G401 (cell line): ENCODE measurements at regions not wholly inside any gene's neighbourhood (a gene's known extent, or its start where the extent isn't known, plus 50 kb on each side); places are given as distances from the start of the nearest gene placed in this dataset.
"Not testable (repeated sequence)": the region's sequence is repeated elsewhere in the genome, so short reads cannot be mapped to it uniquely, and the experiment has no call there.

Experiments used
- DNase-seq: peaks from one replicate; pipeline ENCODE4 v3.0.0-alpha.2; 2015; ENCODE audit warnings: low spot score
- in situ Hi-C: cut with HindIII; loops from 2 replicates; pipeline ENCODE4 v1.10.0; 2016; ENCODE audit warnings: low sequenced_read_pairs, mixed read lengths

DNA sequence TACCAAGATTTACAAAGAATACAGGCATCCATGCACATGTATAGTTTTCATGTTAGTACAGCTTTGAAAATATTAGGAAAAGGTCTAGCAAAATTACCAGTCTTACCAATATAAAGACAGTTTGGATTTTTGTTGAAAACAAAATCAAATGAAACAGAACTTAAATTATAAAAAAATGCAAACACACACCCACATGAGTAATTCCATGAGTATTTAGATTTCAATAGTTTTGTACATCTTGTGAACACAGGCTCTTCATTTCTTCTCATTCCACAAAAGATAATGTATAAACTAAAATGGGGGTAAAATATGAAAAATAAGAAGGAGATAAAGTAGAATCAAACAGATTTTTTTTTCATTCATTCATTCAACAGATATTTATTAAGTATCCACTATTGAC, 682.2 kb upstream of the ANKRD30A start:
- in situ Hi-C loops: no loop called here
- no peak for DNase-seq

DNA sequence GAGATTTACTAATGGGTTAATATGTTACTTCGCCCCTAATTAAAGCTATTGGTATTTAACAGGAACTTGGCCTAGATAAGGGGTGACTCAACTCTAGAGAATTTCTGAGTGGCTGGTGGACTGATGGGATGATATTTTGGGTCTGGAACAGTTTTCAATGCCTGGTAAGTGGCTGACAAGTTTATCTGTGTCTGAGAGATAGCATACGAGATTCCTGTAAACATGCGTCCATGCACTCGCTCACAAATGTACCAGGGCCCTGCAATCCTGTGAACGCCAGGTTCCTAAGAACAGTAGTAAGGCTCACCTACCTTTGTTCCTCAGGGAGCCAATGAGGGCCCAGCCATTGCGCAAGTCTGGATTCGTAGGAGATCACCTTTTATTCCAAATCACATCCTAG, 683.8 kb upstream of the ANKRD30A start:
- in situ Hi-C loops: no loop called here
- no peak for DNase-seq

- no peak for DNase-seq
- in situ Hi-C loops: no loop called here
Measured at GRCh38 chr10:36440539-36440938, 684.9 kb upstream of the ANKRD30A start.

GRCh38 chr10:36437367-36437766, 688.0 kb upstream of the ANKRD30A start:
- in situ Hi-C loops: no loop called here
- no peak for DNase-seq

DNA sequence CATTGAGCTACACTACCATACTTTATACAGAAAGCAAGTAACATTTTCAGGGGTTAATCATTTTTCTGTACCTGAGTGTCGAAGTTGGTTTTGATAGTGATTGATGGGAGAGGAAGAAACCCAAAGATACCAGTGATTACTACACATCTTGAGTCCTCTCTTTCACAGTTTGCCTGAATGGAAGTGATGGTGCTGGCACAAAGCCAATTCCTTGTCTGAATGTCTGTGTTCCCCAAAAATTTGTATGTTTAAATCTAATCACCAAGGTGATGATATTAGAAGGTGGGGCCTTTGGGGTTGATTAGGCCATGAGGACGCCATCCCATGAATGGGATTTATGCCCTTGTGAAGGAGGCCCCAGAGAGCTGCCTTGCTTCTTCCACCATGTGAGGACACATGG, 696.9 kb upstream of the ANKRD30A start:
- in situ Hi-C loops: no loop called here
- no peak for DNase-seq

- DNase-seq: no peak
- in situ Hi-C loops: no loop called here
Measured at GRCh38 chr10:36425131-36425797, 700.1 kb upstream of the ANKRD30A start.

DNA sequence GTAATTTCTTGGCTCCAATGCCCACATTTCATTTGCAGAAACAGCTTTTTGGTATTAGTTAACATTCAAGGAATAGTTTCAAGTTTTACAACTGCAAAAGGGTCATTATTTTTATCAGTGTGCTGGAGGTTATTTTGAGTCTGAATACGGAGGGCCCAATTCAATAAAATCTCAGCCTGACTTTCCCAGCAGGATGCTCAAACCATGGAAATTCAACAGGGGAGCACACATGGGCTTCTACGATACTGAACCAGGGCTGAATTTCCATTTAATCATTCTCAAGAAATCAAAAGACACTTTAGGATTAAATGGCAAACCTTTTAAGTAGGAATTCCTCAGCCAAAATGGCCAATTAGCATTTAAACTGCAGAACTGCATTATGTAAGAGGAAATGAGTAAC, 700.9 kb upstream of the ANKRD30A start:
- in situ Hi-C loops: no loop called here
- DNase-seq: no peak

GRCh38 chr10:36423821-36424248, 701.6 kb upstream of the ANKRD30A start:
- no peak for DNase-seq
- in situ Hi-C loops: no loop called here

DNA sequence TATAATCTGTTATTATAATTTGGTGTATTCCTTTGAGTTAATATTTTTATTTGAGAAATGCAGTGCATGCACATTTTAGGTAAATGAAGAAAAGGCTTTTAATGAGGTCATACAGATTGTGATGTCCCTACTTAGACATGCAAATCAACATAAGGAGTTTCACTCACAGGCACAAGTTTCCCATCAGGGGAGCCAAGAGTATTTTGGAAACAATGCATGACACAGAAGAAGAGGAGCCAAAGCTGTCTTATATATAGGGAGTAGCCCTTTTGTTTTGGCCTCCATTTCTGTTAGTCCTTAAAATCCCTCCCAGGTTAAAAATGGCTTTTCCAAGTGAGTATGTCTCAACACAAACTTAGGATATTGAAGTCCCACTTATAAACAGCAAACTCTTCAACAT, 703.4 kb upstream of the ANKRD30A start:
- DNase-seq: no peak
- in situ Hi-C loops: no loop called here

- no peak for DNase-seq
- in situ Hi-C loops: no loop called here
Measured at GRCh38 chr10:36416513-36416912, 708.9 kb upstream of the ANKRD30A start.

DNA sequence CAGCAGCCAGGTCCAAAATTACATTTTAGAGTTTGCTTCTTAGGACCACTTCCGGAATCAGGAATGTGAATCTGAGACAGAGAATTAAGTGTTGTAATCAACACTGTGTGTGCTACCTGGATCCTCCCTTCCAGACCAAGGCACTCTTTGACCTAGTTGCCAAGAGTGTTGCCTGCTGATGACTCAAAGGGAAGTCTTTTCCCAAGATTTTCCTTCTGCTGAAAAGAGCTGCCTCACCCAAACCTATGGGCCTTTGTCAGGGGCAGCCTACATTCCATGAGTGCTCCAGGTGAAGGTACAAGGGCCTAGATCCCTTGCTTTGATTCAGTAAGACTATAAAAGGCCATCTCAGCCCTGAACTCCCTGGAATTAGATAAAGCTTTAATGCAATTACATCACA, 712.5 kb upstream of the ANKRD30A start:
- in situ Hi-C loops: no loop called here
- DNase-seq: no peak

DNA sequence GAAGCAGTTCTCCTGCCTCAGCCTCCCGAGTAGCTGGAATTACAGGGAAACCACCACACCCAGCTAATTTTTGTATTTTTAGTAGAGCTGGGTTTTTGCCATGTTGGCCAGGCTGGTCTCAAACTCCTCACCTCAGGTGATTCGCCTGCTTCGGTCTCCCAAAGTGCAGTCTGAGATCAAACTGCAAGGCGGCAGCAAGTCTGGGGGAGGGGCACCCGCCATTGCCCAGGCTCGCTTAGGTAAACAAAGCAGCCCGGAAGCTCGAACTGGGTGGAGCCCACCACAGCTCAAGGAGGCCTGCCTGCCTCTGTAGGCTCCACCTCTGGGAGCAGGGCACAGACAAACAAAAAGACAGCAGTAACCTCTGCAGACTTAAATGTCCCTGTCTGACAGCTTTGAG, 725.2 kb upstream of the ANKRD30A start:
- DNase-seq, in situ Hi-C loops: not testable (repeated sequence)

DNA sequence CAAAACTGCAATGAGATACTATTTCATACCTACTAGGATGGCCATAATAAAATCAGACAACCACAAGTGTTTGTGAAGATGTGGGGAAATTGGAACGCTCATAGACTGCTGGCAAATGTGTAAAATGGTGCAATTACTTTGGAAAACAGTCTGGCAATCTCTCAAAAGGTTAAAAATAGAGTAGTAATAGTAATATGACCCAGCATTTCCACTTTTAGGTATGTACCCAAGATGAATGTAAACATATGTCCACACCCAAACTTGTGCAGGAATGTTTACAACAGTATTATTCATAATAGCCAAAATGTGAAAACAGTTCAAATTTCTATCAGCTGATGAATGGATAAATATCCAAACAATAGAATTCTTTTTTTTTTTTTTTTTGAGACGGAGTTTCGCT, 731.6 kb upstream of the ANKRD30A start:
- in situ Hi-C loops: no loop called here
- no peak for DNase-seq

DNA sequence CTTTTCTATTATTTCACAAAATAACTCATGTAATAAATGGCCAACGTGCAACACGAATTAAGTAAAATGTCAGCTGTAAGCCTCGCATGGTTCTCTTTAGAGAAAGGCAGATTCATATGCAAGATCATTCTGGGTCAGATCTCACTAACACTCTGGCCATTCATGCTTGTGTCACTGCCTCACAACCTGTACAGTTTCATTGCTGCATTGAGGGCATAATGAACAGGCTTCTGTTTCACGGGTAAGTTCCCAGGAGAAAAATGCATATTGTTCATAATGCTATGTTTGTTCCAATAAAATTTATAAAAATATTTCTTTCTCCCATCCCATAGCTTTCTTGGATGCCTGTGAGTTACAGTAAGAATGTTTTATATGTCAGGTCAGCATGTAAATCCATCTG, 734.0 kb upstream of the ANKRD30A start:
- no peak for DNase-seq
- in situ Hi-C loops: no loop called here

GRCh38 chr10:36390221-36390620, 735.2 kb upstream of the ANKRD30A start:
- in situ Hi-C loops: no loop called here
- DNase-seq: no peak

- no peak for DNase-seq
- in situ Hi-C loops: no loop called here
Measured at GRCh38 chr10:36388166-36388565, 737.2 kb upstream of the ANKRD30A start.

DNA sequence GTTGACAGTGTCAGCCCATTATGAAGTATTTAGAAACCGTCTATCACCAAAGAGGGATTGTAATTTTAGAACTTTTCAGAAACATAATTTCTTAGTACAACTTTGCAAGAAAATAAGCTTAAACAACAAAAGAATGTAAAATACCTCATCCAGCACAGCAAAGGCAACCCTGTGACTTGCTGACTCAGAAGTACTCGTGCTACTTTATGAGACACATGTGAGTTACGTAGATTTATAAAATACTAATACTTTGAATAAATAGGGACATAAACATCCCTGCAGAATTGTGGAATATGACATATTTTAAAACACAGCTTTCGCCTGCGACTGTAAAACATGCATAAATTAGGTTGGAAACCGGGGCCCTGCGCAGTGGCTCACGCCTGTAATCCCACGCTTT, 739.7 kb upstream of the ANKRD30A start:
- in situ Hi-C loops: no loop called here
- DNase-seq: no peak

- in situ Hi-C loops: no loop called here
- DNase-seq: no peak
Measured at GRCh38 chr10:36383349-36383748, 741.3 kb upstream of the FZD8 start.

GRCh38 chr10:36381748-36382147, 739.7 kb upstream of the FZD8 start:
- no peak for DNase-seq
- in situ Hi-C loops: no loop called here

- no peak for DNase-seq
Measured at GRCh38 chr10:36380538-36380937, 738.4 kb upstream of the FZD8 start.

GRCh38 chr10:36375107-36375506, 733.0 kb upstream of the FZD8 start:
- in situ Hi-C loops: no loop called here
- no peak for DNase-seq

More at GRCh38 chr10:36380538-36380937, 738.4 kb upstream of the FZD8 start:
- in situ Hi-C loops: no loop called here
